ENCODE measurements at regions not wholly inside any gene's neighbourhood (a gene's known extent, or its start where the extent isn't known, plus 50 kb on each side); places are given as distances from the start of the nearest gene placed in this dataset.

- no peak for TF ChIP-seq POLR2A (IDR thresholded peaks at IDR 0.05; ENCODE audit: low read depth, low read length)
- TF ChIP-seq TAF1 (IDR thresholded peaks at IDR 0.05; ENCODE audit: low read depth, low read length), result no peak
- no peak for TF ChIP-seq POLR2AphosphoS5 (IDR thresholded peaks at IDR 0.05; ENCODE audit: low read depth, low read length)
Measured at GRCh38 chr3:99484871-99485270, 153.5 kb upstream of the COL8A1 start.
